ENCODE measurements at regions not wholly inside any gene's neighbourhood (a gene's known extent, or its start where the extent isn't known, plus 50 kb on each side); places are given as distances from the start of the nearest gene placed in this dataset.

- H3K4me3 ChIP-seq (ENCODE audit: low read depth, low read length), result no peak overlapping the region
- DNase-seq (ENCODE audit: low read depth), result no peak
Observed at GRCh38 chr12:77406219-77406905, 341.0 kb upstream of the E2F7 start.

GRCh38 chr12:77402716-77403115, 337.3 kb upstream of the E2F7 start:
- no peak overlapping the region for H3K4me3 ChIP-seq (ENCODE audit: low read depth, low read length)
- DNase-seq (ENCODE audit: low read depth), result no peak
- TF ChIP-seq MYC (IDR thresholded peaks at IDR 0.05; ENCODE audit: low read depth, low read length) (no peak), POLR2A (IDR thresholded peaks at IDR 0.05; ENCODE audit: extremely low read depth, insufficient read length) (no peak), CTCF (IDR thresholded peaks at IDR 0.05; ENCODE audit: low read depth, low read length) (no peak), MAX (IDR thresholded peaks at IDR 0.05; ENCODE audit: low read depth, low read length) (no peak)

More at GRCh38 chr12:77406219-77406905, 341.0 kb upstream of the E2F7 start:
- TF ChIP-seq MAX (IDR thresholded peaks at IDR 0.05; ENCODE audit: low read depth, low read length) (no peak), MYC (IDR thresholded peaks at IDR 0.05; ENCODE audit: low read depth, low read length) (no peak), POLR2A (IDR thresholded peaks at IDR 0.05; ENCODE audit: extremely low read depth, insufficient read length) (no peak), CTCF (IDR thresholded peaks at IDR 0.05; ENCODE audit: low read depth, low read length) (no peak)

- no peak for DNase-seq (ENCODE audit: low read depth)
- no peak for TF ChIP-seq MYC (IDR thresholded peaks at IDR 0.05; ENCODE audit: low read depth, low read length)
- no peak for TF ChIP-seq CTCF (IDR thresholded peaks at IDR 0.05; ENCODE audit: low read depth, low read length)
- TF ChIP-seq POLR2A (IDR thresholded peaks at IDR 0.05; ENCODE audit: extremely low read depth, insufficient read length), result no peak
- no peak for TF ChIP-seq MAX (IDR thresholded peaks at IDR 0.05; ENCODE audit: low read depth, low read length)
- H3K4me3 ChIP-seq (ENCODE audit: low read depth, low read length), result no peak overlapping the region
Observed at GRCh38 chr12:77401770-77402081, 336.4 kb upstream of the E2F7 start.

GRCh38 chr12:77401064-77401769, 335.8 kb upstream of the E2F7 start:
- no peak overlapping the region for H3K4me3 ChIP-seq (ENCODE audit: low read depth, low read length)
- TF ChIP-seq MAX (IDR thresholded peaks at IDR 0.05; ENCODE audit: low read depth, low read length), result no peak
- no peak for DNase-seq (ENCODE audit: low read depth)

- H3K4me3 ChIP-seq (ENCODE audit: low read depth, low read length), result no peak overlapping the region
- no peak for TF ChIP-seq CTCF (IDR thresholded peaks at IDR 0.05; ENCODE audit: low read depth, low read length)
- no peak for TF ChIP-seq MYC (IDR thresholded peaks at IDR 0.05; ENCODE audit: low read depth, low read length)
- no peak for TF ChIP-seq POLR2A (IDR thresholded peaks at IDR 0.05; ENCODE audit: extremely low read depth, insufficient read length)
- no peak for TF ChIP-seq MAX (IDR thresholded peaks at IDR 0.05; ENCODE audit: low read depth, low read length)
- no peak for DNase-seq (ENCODE audit: low read depth)
Observed at GRCh38 chr12:77392467-77393088, 327.2 kb upstream of the E2F7 start.
